ENCODE measurements at regions not wholly inside any gene's neighbourhood (a gene's known extent, or its start where the extent isn't known, plus 50 kb on each side); places are given as distances from the start of the nearest gene placed in this dataset.

GRCh38 chr3:53957831-53958230, 66.2 kb upstream of the SELENOK start:
- H3K4me2 ChIP-seq (ENCODE audit: extremely low read depth, insufficient read depth, low read length), result no peak overlapping the region
- no peaks in the 10 kb centered on the region for H4K20me1 ChIP-seq (ENCODE audit: control insufficient read depth, extremely low read depth, insufficient read depth, low read length)
- H3K4me1 ChIP-seq (ENCODE audit: control insufficient read depth, extremely low read depth, insufficient read depth, low read length), result no peaks in the 10 kb centered on the region
- H3K27me3 ChIP-seq (ENCODE audit: control insufficient read depth, insufficient read depth, low read length), result no peaks in the 10 kb centered on the region
- no peak overlapping the region for H3K9ac ChIP-seq (ENCODE audit: insufficient read depth, low read length)
- H3K4me3 ChIP-seq (replicated peaks in 1 of 4; ENCODE audit: control extremely low read depth in 1 of 4, insufficient read depth in 1 of 4, low read depth in 3 of 4, low read length in 4 of 4), result no peak overlapping the region
- no peak for DNase-seq (ENCODE audit: low read depth in 2 of 2)
- no peaks in the 10 kb centered on the region for H3K79me2 ChIP-seq (ENCODE audit: control insufficient read depth, insufficient read depth, low read length)
- no peak overlapping the region for H3K27ac ChIP-seq (ENCODE audit: insufficient read depth, low read length)
- no peaks in the 10 kb centered on the region for H3K9me3 ChIP-seq (ENCODE audit: control insufficient read depth, insufficient read depth, low read depth, low read length)
- TF ChIP-seq CTCF (conservative IDR thresholded peaks at IDR 0.05 in 1 of 2, IDR thresholded peaks at IDR 0.05 in 1 of 2; ENCODE audit: low read depth in 1 of 2, low read length in 2 of 2) (no peak), EZH2 (IDR thresholded peaks at IDR 0.05; ENCODE audit: low read length, missing control alignments) (no peak)
- no peak overlapping the region for H2AFZ ChIP-seq (ENCODE audit: low read length)
- no peaks in the 10 kb centered on the region for H3K36me3 ChIP-seq (ENCODE audit: control insufficient read depth, insufficient read depth, low read length)

- TF ChIP-seq CTCF (conservative IDR thresholded peaks at IDR 0.05 in 1 of 2, IDR thresholded peaks at IDR 0.05 in 1 of 2; ENCODE audit: low read depth in 1 of 2, low read length in 2 of 2) (no peak), EZH2 (IDR thresholded peaks at IDR 0.05; ENCODE audit: low read length, missing control alignments) (no peak)
- H3K4me2 ChIP-seq (ENCODE audit: extremely low read depth, insufficient read depth, low read length), result no peak overlapping the region
- H2AFZ ChIP-seq (ENCODE audit: low read length), result no peak overlapping the region
- no peaks in the 10 kb centered on the region for H3K27me3 ChIP-seq (ENCODE audit: control insufficient read depth, insufficient read depth, low read length)
- DNase-seq (ENCODE audit: low read depth in 2 of 2), result no peak
- H3K4me1 ChIP-seq (ENCODE audit: control insufficient read depth, extremely low read depth, insufficient read depth, low read length), result no peaks in the 10 kb centered on the region
- no peaks in the 10 kb centered on the region for H3K36me3 ChIP-seq (ENCODE audit: control insufficient read depth, insufficient read depth, low read length)
- H3K4me3 ChIP-seq (replicated peaks in 1 of 4; ENCODE audit: control extremely low read depth in 1 of 4, insufficient read depth in 1 of 4, low read depth in 3 of 4, low read length in 4 of 4), result no peak overlapping the region
- H3K9ac ChIP-seq (ENCODE audit: insufficient read depth, low read length), result no peak overlapping the region
- no peaks in the 10 kb centered on the region for H4K20me1 ChIP-seq (ENCODE audit: control insufficient read depth, extremely low read depth, insufficient read depth, low read length)
- no peaks in the 10 kb centered on the region for H3K9me3 ChIP-seq (ENCODE audit: control insufficient read depth, insufficient read depth, low read depth, low read length)
- no peaks in the 10 kb centered on the region for H3K79me2 ChIP-seq (ENCODE audit: control insufficient read depth, insufficient read depth, low read length)
- no peak overlapping the region for H3K27ac ChIP-seq (ENCODE audit: insufficient read depth, low read length)
These were observed 64.9 kb upstream of the SELENOK start for GRCh38 chr3:53956586-53956985.

GRCh38 chr3:53949541-53949940, 57.9 kb upstream of the SELENOK start:
- Histone ChIP-seq H3K4me1 (ENCODE audit: control insufficient read depth, extremely low read depth, insufficient read depth, low read length) (no peaks in the 10 kb centered on the region), H3K27me3 (ENCODE audit: control insufficient read depth, insufficient read depth, low read length) (no peaks in the 10 kb centered on the region), H3K79me2 (ENCODE audit: control insufficient read depth, insufficient read depth, low read length) (no peaks in the 10 kb centered on the region), H3K36me3 (ENCODE audit: control insufficient read depth, insufficient read depth, low read length) (no peaks in the 10 kb centered on the region), H2AFZ (ENCODE audit: low read length) (no peak overlapping the region), H3K9me3 (ENCODE audit: control insufficient read depth, insufficient read depth, low read depth, low read length) (no peaks in the 10 kb centered on the region), H3K27ac (ENCODE audit: insufficient read depth, low read length) (no peak overlapping the region), H3K9ac (ENCODE audit: insufficient read depth, low read length) (no peak overlapping the region), H3K4me3 (replicated peaks in 1 of 4; ENCODE audit: control extremely low read depth in 1 of 4, insufficient read depth in 1 of 4, low read depth in 3 of 4, low read length in 4 of 4) (no peak overlapping the region), H3K4me2 (ENCODE audit: extremely low read depth, insufficient read depth, low read length) (no peak overlapping the region), H4K20me1 (ENCODE audit: control insufficient read depth, extremely low read depth, insufficient read depth, low read length) (no peaks in the 10 kb centered on the region)
- TF ChIP-seq EZH2 (IDR thresholded peaks at IDR 0.05; ENCODE audit: low read length, missing control alignments), result no peak
- TF ChIP-seq CTCF (conservative IDR thresholded peaks at IDR 0.05 in 1 of 2, IDR thresholded peaks at IDR 0.05 in 1 of 2; ENCODE audit: low read depth in 1 of 2, low read length in 2 of 2), result no peak
- DNase-seq (ENCODE audit: low read depth in 2 of 2), result no peak

Data from fibroblast of lung (primary cell).